HepG2 (cell line): ENCODE measurements at regions not wholly inside any gene's neighbourhood (a gene's known extent, or its start where the extent isn't known, plus 50 kb on each side); places are given as distances from the start of the nearest gene placed in this dataset.

Experiments used
- ATAC-seq: fragments of 200-7000 bp; cut with Tn5 transposase; 3 replicates; pipeline ENCODE4 v1.9.1; 2020; ENCODE audit warnings: mild to moderate bottlenecking, moderate library complexity
- BruUV-seq: library from RNA; stranded (reverse); fragments of 400-500 nt; replicated peaks from 2 replicates; lab custom pipeline; 2021; lab: Mats Ljungman, UMichigan
- CTCF ChIA-PET: fragments of 300-600 bp; formaldehyde crosslinking; extraction: SDS; loops from one replicate; lab custom pipeline; 2021; ENCODE audit warnings: low total read pairs, inconsistent platforms, low intra/inter-chr PET ratio; lab: Yijun Ruan, JAX
- POLR2A ChIA-PET: fragments of 350-600 bp; sonication (Branson Sonifier 250); formaldehyde crosslinking; loops from one replicate; lab custom pipeline; 2020; ENCODE audit warnings: antibody characterized with exemption, inconsistent platforms; lab: Yijun Ruan, JAX
- DNase-seq: peaks from one replicate; pipeline ENCODE4 v3.0.0-alpha.2; 2015; ENCODE audit warnings: low spot score
- FAIRE-seq: peaks from 3 replicates; lab custom pipeline; 2011; peaks lifted over from hg19 to GRCh38; lab: Jason Lieb, UNC
- H2AFZ ChIP-seq: one replicate; pipeline ENCODE4 v1.6.1; 2011; ENCODE audit warnings: low read length, inconsistent platforms
- H3K27ac ChIP-seq: fragments of 300-600 bp; 3 replicates; pipeline ENCODE4 v1.8.0; 2011; ENCODE audit warnings: mixed run types, mild to moderate bottlenecking, mixed read lengths, low read length, inconsistent platforms; ENCODE audit not compliant: insufficient read depth; ENCODE audit errors: extremely low read length
- H3K27me3 ChIP-seq, 2 experiments: fragments of 200-600 bp in 1 of 2; 2 replicates in 1 of 2; 3 replicates in 1 of 2; pipeline versions ENCODE4 v1.6.0 to v1.8.0; 2011; ENCODE audit warnings: low read length in 2 of 2, mild to moderate bottlenecking in 2 of 2, moderate library complexity in 2 of 2, inconsistent platforms in 1 of 2; ENCODE audit not compliant: insufficient read depth in 2 of 2, control insufficient read depth in 1 of 2
- H3K36me3 ChIP-seq, 2 experiments: fragments of 200-600 bp in 1 of 2; replicated peaks in 1 of 2; 2 replicates in 1 of 2; 3 replicates in 1 of 2; pipeline versions ENCODE4 v1.5.1 to v1.8.0; 2011; ENCODE audit warnings: low read length in 2 of 2, inconsistent platforms in 1 of 2; ENCODE audit not compliant: insufficient read depth in 2 of 2, control insufficient read depth in 1 of 2
- H3K4me1 ChIP-seq: 2 replicates; pipeline ENCODE4 v1.5.1; 2012; ENCODE audit warnings: low read length, inconsistent platforms; ENCODE audit not compliant: insufficient read depth
- H3K4me2 ChIP-seq: 2 replicates; pipeline ENCODE4 v1.6.0; 2011; ENCODE audit warnings: low read depth, low read length, inconsistent platforms
- H3K4me3 ChIP-seq, 3 experiments: fragments of 200-600 bp in 1 of 3; sonication (generic), shearing (Covaris generic) in 1 of 3; replicated peaks in 1 of 3; 2 replicates each; pipeline ENCODE4 v1.5.1; 2011 to 2016; ENCODE audit warnings: low read length in 3 of 3, inconsistent platforms in 2 of 3, low read depth in 2 of 3, mild to moderate bottlenecking in 2 of 3, control low read depth in 1 of 3, mixed read lengths in 1 of 3; ENCODE audit not compliant: insufficient read depth in 1 of 3
- H3K79me2 ChIP-seq: one replicate; pipeline ENCODE4 v1.6.1; 2011; ENCODE audit warnings: low read length, inconsistent platforms; ENCODE audit not compliant: insufficient read depth
- H3K9ac ChIP-seq: 2 replicates; pipeline ENCODE4 v1.6.0; 2011; ENCODE audit warnings: mild to moderate bottlenecking, low read depth, low read length, inconsistent platforms; ENCODE audit not compliant: insufficient read depth
- H3K9me3 ChIP-seq: 2 replicates; pipeline ENCODE4 v1.5.1; 2012; ENCODE audit warnings: mild to moderate bottlenecking, low read length
- H4K20me1 ChIP-seq: 2 replicates; pipeline ENCODE4 v1.6.0; 2011; ENCODE audit warnings: inconsistent platforms, mild to moderate bottlenecking, low read length, moderate library complexity; ENCODE audit not compliant: insufficient read depth
- ETV6 ChIP-seq: sonication (generic); formaldehyde crosslinking; conservative IDR thresholded peaks from 2 replicates; pipeline ENCODE4 v1.4.0; 2020; ENCODE audit warnings: missing genetic modification reagents
- FOSL1 ChIP-seq: sonication (generic); formaldehyde crosslinking; IDR thresholded peaks from 2 replicates; pipeline ENCODE4 v1.9.0; 2021; ENCODE audit warnings: missing genetic modification reagents, borderline replicate concordance
- IRX3 ChIP-seq: sonication (generic); formaldehyde crosslinking; IDR thresholded peaks from 2 replicates; pipeline ENCODE4 v1.8.1; 2023; ENCODE audit warnings: mild to moderate bottlenecking, low read depth, missing genetic modification reagents, borderline replicate concordance
- MAF1 ChIP-seq: sonication (generic); formaldehyde crosslinking; IDR thresholded peaks from 2 replicates; pipeline ENCODE4 v1.5.0; 2020; ENCODE audit warnings: missing genetic modification reagents, borderline replicate concordance
- SAFB2 ChIP-seq: sonication (generic); formaldehyde crosslinking; IDR thresholded peaks from 2 replicates; pipeline ENCODE4 v1.5.1; 2020; ENCODE audit warnings: missing genetic modification reagents, low read depth, mild to moderate bottlenecking, borderline replicate concordance
- ZKSCAN1 ChIP-seq: fragments of 150-350 bp; IDR thresholded peaks from 2 replicates; pipeline ENCODE4 v1.6.1; 2014; ENCODE audit warnings: low read length
- ZNF510 ChIP-seq: sonication (generic); formaldehyde crosslinking; IDR thresholded peaks from 2 replicates; pipeline ENCODE4 v1.4.0; 2020; ENCODE audit warnings: low read depth, mild to moderate bottlenecking, missing genetic modification reagents
- ZZZ3 ChIP-seq: sonication (generic); formaldehyde crosslinking; IDR thresholded peaks from 2 replicates; pipeline ENCODE4 v1.4.0; 2020; ENCODE audit warnings: missing genetic modification reagents, mild to moderate bottlenecking, borderline replicate concordance
- WGBS: methylation state at CpG from one replicate; pipeline ENCODE4 v1.1.6; 2017; ENCODE audit warnings: low lambda C conversion rate; 5-methylcytosine and 5-hydroxymethylcytosine counted together
- in situ Hi-C: cut with HindIII; loops from 2 replicates; pipeline ENCODE4 v1.10.0; 2017; ENCODE audit warnings: low pct_unique_long_range_greater_than_20kb; ENCODE audit not compliant: extremely low pct_ligation_motif_present
- intact Hi-C: fragments of 100-400 bp; cut with micrococcal nuclease; formaldehyde crosslinking; loops from one replicate; pipeline ENCODE4 v1.10.0; 2022; ENCODE audit not compliant: unreplicated experiment
- TF ChIP-seq, protein P1 (sequence below): sonication (generic); formaldehyde crosslinking; IDR thresholded peaks from 2 replicates; pipeline ENCODE4 v1.9.0; 2022; ENCODE audit warnings: low read depth, missing genetic modification reagents

DNA sequence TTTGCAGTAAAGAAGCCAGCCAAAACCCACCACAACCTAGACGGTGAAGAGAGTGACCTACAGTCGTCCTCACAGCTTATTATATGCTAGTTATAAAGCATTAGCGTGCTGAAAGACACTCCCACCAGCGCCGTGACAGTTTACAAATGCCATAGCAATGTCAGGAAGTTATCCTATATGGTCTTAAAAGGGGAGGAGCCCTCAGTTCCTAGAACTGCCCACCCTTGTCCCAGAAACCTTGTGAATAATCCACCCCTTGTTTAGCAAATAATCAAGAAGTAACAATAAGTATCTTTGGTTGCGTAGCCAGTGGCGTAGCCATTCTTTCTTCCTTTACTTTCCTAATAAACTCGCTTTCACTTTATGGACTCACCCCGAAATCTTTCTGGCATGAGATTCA lies 227.9 kb upstream of the ARGLU1 start:
- no peak overlapping the region for H3K9ac ChIP-seq
- DNase-seq = no peak
- intact Hi-C loops = no loop called here
- no peak overlapping the region for H2AFZ ChIP-seq
- no peaks in the 10 kb centered on the region; a peak in 1 of 5 replicates for H3K27me3 ChIP-seq
- in situ Hi-C loops = no loop called here
- no peak overlapping the region for H3K27ac ChIP-seq
- FAIRE-seq = no peak
- BruUV-seq = no TSS peak
- no peak overlapping the region for H3K4me3 ChIP-seq
- H3K9me3 ChIP-seq = no peaks in the 10 kb centered on the region
- WGBS = 32% methylated on average over 9 of the region's 9 CpGs
- ATAC-seq = no peak
- ChIA-PET CTCF (no interaction called here), POLR2A (no interaction called here)
- TF ChIP-seq FOSL1 (CRISPR knock-in tag) = no peak
- TF ChIP-seq SAFB2 (CRISPR knock-in tag) = no peak
- no peak for TF ChIP-seq ZZZ3 (CRISPR knock-in tag)
- TF ChIP-seq ETV6 = no peak
- TF ChIP-seq ZNF510 = no peak
- TF ChIP-seq ZKSCAN1 = no peak
- TF ChIP-seq MAF1 = no peak
- TF ChIP-seq, protein P1, sequence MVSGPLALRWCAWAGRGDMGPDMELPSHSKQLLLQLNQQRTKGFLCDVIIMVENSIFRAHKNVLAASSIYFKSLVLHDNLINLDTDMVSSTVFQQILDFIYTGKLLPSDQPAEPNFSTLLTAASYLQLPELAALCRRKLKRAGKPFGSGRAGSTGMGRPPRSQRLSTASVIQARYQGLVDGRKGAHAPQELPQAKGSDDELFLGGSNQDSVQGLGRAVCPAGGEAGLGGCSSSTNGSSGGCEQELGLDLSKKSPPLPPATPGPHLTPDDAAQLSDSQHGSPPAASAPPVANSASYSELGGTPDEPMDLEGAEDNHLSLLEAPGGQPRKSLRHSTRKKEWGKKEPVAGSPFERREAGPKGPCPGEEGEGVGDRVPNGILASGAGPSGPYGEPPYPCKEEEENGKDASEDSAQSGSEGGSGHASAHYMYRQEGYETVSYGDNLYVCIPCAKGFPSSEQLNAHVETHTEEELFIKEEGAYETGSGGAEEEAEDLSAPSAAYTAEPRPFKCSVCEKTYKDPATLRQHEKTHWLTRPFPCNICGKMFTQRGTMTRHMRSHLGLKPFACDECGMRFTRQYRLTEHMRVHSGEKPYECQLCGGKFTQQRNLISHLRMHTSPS (CRISPR knock-in tag) = no peak
- no peak for TF ChIP-seq IRX3 (CRISPR knock-in tag)
- H3K4me2 ChIP-seq = no peak overlapping the region
- H3K4me1 ChIP-seq = no peaks in the 10 kb centered on the region
- no peaks in the 10 kb centered on the region for H3K36me3 ChIP-seq
- H3K79me2 ChIP-seq = no peaks in the 10 kb centered on the region
- no peaks in the 10 kb centered on the region for H4K20me1 ChIP-seq
